Thymus (tissue), 11 donors: ENCODE measurements at regions not wholly inside any gene's neighbourhood (a gene's known extent, or its start where the extent isn't known, plus 50 kb on each side); places are given as distances from the start of the nearest gene placed in this dataset.
A peak's percentile ranks its signal among the peaks of the same experiment; 100 is the strongest.

ENCODE experiments used
- DNase-seq, 9 donors: peaks; one replicate each; pipeline ENCODE4 v3.0.0-alpha.2; 2013; ENCODE audit warnings: low spot score in 9 of 9, low read depth in 6 of 9, missing footprints in 1 of 9
- H3K27ac ChIP-seq, 2 donors: one replicate each; pipeline ENCODE4 v1.5.1; 2013; ENCODE audit warnings: control low read depth in 1 of 2, low read depth in 1 of 2, low read length in 1 of 2, mild to moderate bottlenecking in 1 of 2, moderate library complexity in 1 of 2
- H3K27me3 ChIP-seq, 2 donors: one replicate each; pipeline ENCODE4 v1.5.1; 2013; ENCODE audit warnings: low read length in 1 of 2; ENCODE audit not compliant: control insufficient read depth in 2 of 2, insufficient read depth in 1 of 2
- H3K36me3 ChIP-seq, 2 donors: one replicate each; pipeline ENCODE4 v1.5.1; 2013; ENCODE audit warnings: low read length in 1 of 2, mild to moderate bottlenecking in 1 of 2, moderate library complexity in 1 of 2; ENCODE audit not compliant: control insufficient read depth in 2 of 2, insufficient read depth in 2 of 2
- H3K4me1 ChIP-seq, 2 donors: one replicate each; pipeline ENCODE4 v1.5.1; 2013; ENCODE audit warnings: low read length in 2 of 2; ENCODE audit not compliant: control insufficient read depth in 2 of 2, insufficient read depth in 2 of 2
- H3K4me3 ChIP-seq, 2 donors: one replicate each; pipeline ENCODE4 v1.5.1; 2013; ENCODE audit warnings: low read length in 2 of 2, control low read depth in 1 of 2, mild to moderate bottlenecking in 1 of 2
- H3K9me3 ChIP-seq, 2 donors: one replicate each; pipeline ENCODE4 v1.5.1; 2013; ENCODE audit warnings: low read length in 1 of 2, mild to moderate bottlenecking in 1 of 2; ENCODE audit not compliant: control insufficient read depth in 2 of 2, insufficient read depth in 1 of 2
- WGBS: extraction: QIAGEN DNeasy Blood & Tissue Kit; methylation state at CpG from one replicate; pipeline ENCODE4 v1.1.7; 2013; 5-methylcytosine and 5-hydroxymethylcytosine counted together
- donor health status: healthy.

GRCh38 chr1:59063501-59063900, 233.4 kb upstream of the FGGY start:
- 23% methylated on average over 3 of the region's 3 CpGs for WGBS
- H3K4me3 ChIP-seq: no peak overlapping the region
- peaks cover 0 to 3% of the 10 kb centered on the region in 2 donors for H3K9me3 ChIP-seq
- no peaks in the 10 kb centered on the region for H3K27me3 ChIP-seq
- H3K36me3 ChIP-seq: no peaks in the 10 kb centered on the region
- DNase-seq: peak in 2 of 9 donors; percentile 45 to 68
- peaks cover 0 to 5% of the 10 kb centered on the region in 2 donors for H3K4me1 ChIP-seq
- peak overlapping the region; percentile 29 to 56 for H3K27ac ChIP-seq

- Histone ChIP-seq H3K27ac (no peak overlapping the region), H3K27me3 (no peaks in the 10 kb centered on the region), H3K4me1 (peaks cover 0 to 5% of the 10 kb centered on the region in 2 donors), H3K4me3 (no peak overlapping the region), H3K9me3 (peaks cover 0 to 3% of the 10 kb centered on the region in 2 donors), H3K36me3 (no peaks in the 10 kb centered on the region)
- DNase-seq: no peak
Measured at GRCh38 chr1:59064592-59064991, 232.3 kb upstream of the FGGY start.

GRCh38 chr1:59066236-59066635, 230.7 kb upstream of the FGGY start:
- H3K27me3 ChIP-seq: no peaks in the 10 kb centered on the region
- H3K4me3 ChIP-seq: no peak overlapping the region
- H3K27ac ChIP-seq: no peak overlapping the region
- no peak for DNase-seq
- WGBS: 97% methylated on average over 2 of the region's 2 CpGs
- H3K4me1 ChIP-seq: peaks cover 2 to 9% of the 10 kb centered on the region in 2 donors
- no peaks in the 10 kb centered on the region for H3K9me3 ChIP-seq
- no peaks in the 10 kb centered on the region for H3K36me3 ChIP-seq

GRCh38 chr1:59070610-59071009, 226.3 kb upstream of the FGGY start:
- Histone ChIP-seq H3K9me3 (no peaks in the 10 kb centered on the region), H3K36me3 (no peaks in the 10 kb centered on the region), H3K27me3 (no peaks in the 10 kb centered on the region), H3K4me1 (peaks cover 9 to 19% of the 10 kb centered on the region in 2 donors), H3K4me3 (no peak overlapping the region), H3K27ac (peak overlapping the region; percentile 32 to 73)
- no peak for DNase-seq

GRCh38 chr1:59071289-59071688, 225.6 kb upstream of the FGGY start:
- Histone ChIP-seq H3K36me3 (no peaks in the 10 kb centered on the region), H3K27ac (peak overlapping the region; percentile 73 to 88), H3K27me3 (no peaks in the 10 kb centered on the region), H3K4me1 (peaks cover 9 to 19% of the 10 kb centered on the region in 2 donors), H3K4me3 (no peak overlapping the region), H3K9me3 (no peaks in the 10 kb centered on the region)
- peak in 3 of 9 donors; percentile 37 to 70 (median 47) for DNase-seq
- WGBS: 14% methylated on average over 5 of the region's 5 CpGs

- H3K4me1 ChIP-seq: peaks cover 9 to 19% of the 10 kb centered on the region in 2 donors
- H3K9me3 ChIP-seq: no peaks in the 10 kb centered on the region
- peak in 2 of 9 donors; percentile 41 to 73 for DNase-seq
- no peaks in the 10 kb centered on the region for H3K36me3 ChIP-seq
- WGBS: 39% methylated on average over 5 of the region's 5 CpGs
- no peaks in the 10 kb centered on the region for H3K27me3 ChIP-seq
- no peak overlapping the region for H3K4me3 ChIP-seq
- H3K27ac ChIP-seq: peak overlapping the region; percentile 73 to 88
Measured at GRCh38 chr1:59071876-59072582, 224.9 kb upstream of the FGGY start.

- H3K27ac ChIP-seq: peak overlapping the region in 1 of 2 donors; percentile 36
- H3K4me1 ChIP-seq: peaks cover 9 to 19% of the 10 kb centered on the region in 2 donors
- H3K36me3 ChIP-seq: no peaks in the 10 kb centered on the region
- H3K27me3 ChIP-seq: no peaks in the 10 kb centered on the region
- DNase-seq: no peak
- H3K4me3 ChIP-seq: no peak overlapping the region
- WGBS: 89% methylated on average over 5 of the region's 5 CpGs
- H3K9me3 ChIP-seq: no peaks in the 10 kb centered on the region
Measured at GRCh38 chr1:59072583-59072947, 224.3 kb upstream of the FGGY start.

GRCh38 chr1:59074598-59074997, 222.3 kb upstream of the FGGY start:
- peaks cover 9 to 19% of the 10 kb centered on the region in 2 donors for H3K4me1 ChIP-seq
- H3K36me3 ChIP-seq: no peaks in the 10 kb centered on the region
- WGBS: 97% methylated on average over 3 of the region's 3 CpGs
- no peak overlapping the region for H3K4me3 ChIP-seq
- H3K27me3 ChIP-seq: no peaks in the 10 kb centered on the region
- no peak for DNase-seq
- H3K9me3 ChIP-seq: no peaks in the 10 kb centered on the region
- H3K27ac ChIP-seq: no peak overlapping the region

GRCh38 chr1:59075021-59075420, 221.9 kb upstream of the FGGY start:
- no peak for DNase-seq
- H3K4me3 ChIP-seq: no peak overlapping the region
- no peaks in the 10 kb centered on the region for H3K27me3 ChIP-seq
- no peaks in the 10 kb centered on the region for H3K9me3 ChIP-seq
- H3K27ac ChIP-seq: no peak overlapping the region
- no peaks in the 10 kb centered on the region for H3K36me3 ChIP-seq
- H3K4me1 ChIP-seq: peaks cover 9 to 19% of the 10 kb centered on the region in 2 donors
- WGBS: 96% methylated on average over 6 of the region's 6 CpGs
